Endothelial cell of umbilical vein (primary cell): ENCODE measurements at regions not wholly inside any gene's neighbourhood (a gene's known extent, or its start where the extent isn't known, plus 50 kb on each side); places are given as distances from the start of the nearest gene placed in this dataset.

ENCODE experiments used
- BruUV-seq: library from RNA; stranded (reverse); fragments of 400-500 nt; replicated peaks from 2 replicates; lab custom pipeline; 2021; lab: Mats Ljungman, UMichigan
- CTCF ChIA-PET: fragments of 300-600, 350-600 bp; sonication (Branson Sonifier 250); formaldehyde crosslinking; loops from one replicate; lab custom pipeline; 2021; ENCODE audit warnings: antibody characterized with exemption, inconsistent platforms; lab: Charles Lee
- POLR2A ChIA-PET: fragments of 300-600, 350-600 bp; sonication (Branson Sonifier 250); formaldehyde crosslinking; loops from one replicate; lab custom pipeline; 2021; ENCODE audit warnings: antibody characterized with exemption, inconsistent platforms; lab: Charles Lee
- DNase-seq: peaks from one replicate; pipeline ENCODE4 v3.0.0-alpha.2; 2011; ENCODE audit warnings: low read depth, low spot score
- FAIRE-seq: peaks from 2 replicates; lab custom pipeline; 2011; peaks lifted over from hg19 to GRCh38; lab: Jason Lieb, UNC
- H2AFZ ChIP-seq: 2 replicates; pipeline ENCODE4 v1.6.0; 2012; ENCODE audit warnings: low read depth, low read length, control low read depth, inconsistent platforms
- H3K27ac ChIP-seq: 2 replicates; pipeline ENCODE4 v1.5.1; 2011; ENCODE audit warnings: low read depth, mild to moderate bottlenecking, control low read depth, low read length, moderate library complexity; ENCODE audit not compliant: insufficient read depth
- H3K27me3 ChIP-seq, 2 experiments: 2 replicates each; pipeline versions ENCODE4 v1.6.0 to v1.6.1; 2011; ENCODE audit warnings: low read length in 2 of 2, mixed read lengths in 1 of 2; ENCODE audit not compliant: control insufficient read depth in 2 of 2, insufficient read depth in 2 of 2
- H3K36me3 ChIP-seq, 2 experiments: 2 replicates in 1 of 2; 3 replicates in 1 of 2; pipeline ENCODE4 v1.5.1; 2011; ENCODE audit warnings: low read length in 2 of 2, mild to moderate bottlenecking in 1 of 2, moderate library complexity in 1 of 2; ENCODE audit not compliant: control insufficient read depth in 2 of 2, insufficient read depth in 2 of 2; ENCODE audit errors: extremely low read depth in 1 of 2
- H3K4me1 ChIP-seq: 3 replicates; pipeline ENCODE4 v1.5.1; 2011; ENCODE audit warnings: mild to moderate bottlenecking, low read length; ENCODE audit not compliant: control insufficient read depth, insufficient read depth; ENCODE audit errors: extremely low read depth
- H3K4me2 ChIP-seq: 2 replicates; pipeline ENCODE4 v1.6.1; 2011; ENCODE audit warnings: low read length, control low read depth, mixed read lengths; ENCODE audit not compliant: insufficient read depth
- H3K4me3 ChIP-seq, 3 experiments: fragments of 200-600 bp in 1 of 3; sonication (generic), shearing (Covaris generic) in 1 of 3; replicated peaks in 1 of 3; 2 replicates each; pipeline ENCODE4 v1.5.1; 2011 to 2016; ENCODE audit warnings: control low read depth in 3 of 3, low read length in 3 of 3, mild to moderate bottlenecking in 2 of 3, inconsistent platforms in 1 of 3, low read depth in 1 of 3, moderate library complexity in 1 of 3; ENCODE audit not compliant: insufficient read depth in 1 of 3
- H3K79me2 ChIP-seq: 2 replicates; pipeline ENCODE4 v1.6.0; 2012; ENCODE audit warnings: low read length, inconsistent platforms; ENCODE audit not compliant: control insufficient read depth, insufficient read depth
- H3K9ac ChIP-seq: replicated peaks from 2 replicates; pipeline ENCODE3; 2011; ENCODE audit warnings: low read length, control low read depth; ENCODE audit not compliant: insufficient read depth; ENCODE audit errors: extremely low read depth
- H3K9me1 ChIP-seq: replicated peaks from 3 replicates; pipeline ENCODE4 v1.6.0; 2011; ENCODE audit warnings: mild to moderate bottlenecking, low read length; ENCODE audit not compliant: control insufficient read depth, insufficient read depth; ENCODE audit errors: extremely low read depth
- H3K9me3 ChIP-seq: replicated peaks from 2 replicates; pipeline ENCODE4 v1.5.1; 2012; ENCODE audit warnings: low read length, inconsistent platforms; ENCODE audit not compliant: control insufficient read depth, insufficient read depth
- H4K20me1 ChIP-seq: replicated peaks from 2 replicates; pipeline ENCODE3; 2011; ENCODE audit warnings: mild to moderate bottlenecking, low read length; ENCODE audit not compliant: control insufficient read depth, insufficient read depth; ENCODE audit errors: extremely low read depth
- CTCF ChIP-seq, 2 donors: IDR thresholded peaks; 1 replicate in 1 of 2; 2 replicates in 1 of 2; pipeline ENCODE4 v1.5.1; 2011; ENCODE audit warnings: low read length in 2 of 2, mild to moderate bottlenecking in 2 of 2, moderate library complexity in 2 of 2, control low read depth in 1 of 2, inconsistent platforms in 1 of 2, low read depth in 1 of 2; ENCODE audit not compliant: insufficient read depth in 1 of 2; ENCODE audit errors: extremely low read depth in 1 of 2
- EZH2 ChIP-seq: IDR thresholded peaks from 2 replicates; pipeline ENCODE4 v1.6.1; 2012; ENCODE audit warnings: borderline replicate concordance, low read depth, mild to moderate bottlenecking, moderate library complexity, low read length, inconsistent platforms; ENCODE audit not compliant: severe bottlenecking
- FOS ChIP-seq: IDR thresholded peaks from 2 replicates; pipeline ENCODE4 v1.6.1; 2011; ENCODE audit warnings: mild to moderate bottlenecking, low read length, moderate library complexity, borderline replicate concordance; ENCODE audit not compliant: insufficient read depth
- GATA2 ChIP-seq: IDR thresholded peaks from 2 replicates; pipeline ENCODE4 v1.7.0; 2011; ENCODE audit warnings: low read depth, mild to moderate bottlenecking, moderate library complexity, mixed read lengths, low read length; ENCODE audit not compliant: insufficient read length, insufficient read depth
- JUN ChIP-seq: IDR thresholded peaks from 2 replicates; pipeline ENCODE4 v1.6.1; 2011; ENCODE audit warnings: borderline replicate concordance, low read depth; ENCODE audit not compliant: insufficient read length, insufficient read depth
- MAX ChIP-seq: IDR thresholded peaks from 2 replicates; pipeline ENCODE4 v1.6.1; 2011; ENCODE audit not compliant: insufficient read depth, insufficient read length
- MYC ChIP-seq: IDR thresholded peaks from one replicate; pipeline ENCODE4 v1.6.1; 2011; ENCODE audit warnings: mild to moderate bottlenecking, low read depth, low read length
- POLR2A ChIP-seq: IDR thresholded peaks from 2 replicates; pipeline ENCODE4 v1.6.1; 2012; ENCODE audit warnings: low read depth, mild to moderate bottlenecking, control low read depth, low read length
- POLR2AphosphoS5 ChIP-seq: IDR thresholded peaks from 2 replicates; pipeline ENCODE4 v1.6.1; 2012; ENCODE audit warnings: low read depth, mild to moderate bottlenecking, control low read depth, low read length, moderate library complexity; ENCODE audit not compliant: insufficient read depth
- dilution Hi-C: fragments of 300-500 bp; cut with MboI; formaldehyde crosslinking; loops from one replicate; pipeline ENCODE4 v1.15.0; 2019; ENCODE audit warnings: low sequenced_read_pairs; ENCODE audit not compliant: extremely low pct_ligation_motif_present
- intact Hi-C: fragments of 100-400 bp; cut with micrococcal nuclease; formaldehyde crosslinking; loops from one replicate; pipeline ENCODE4 v1.10.0; 2022

- no peaks in the 10 kb centered on the region for H4K20me1 ChIP-seq
- POLR2A ChIA-PET, result no interaction called here
- H3K27ac ChIP-seq, result no peak overlapping the region
- H3K4me3 ChIP-seq, result no peak overlapping the region
- no peaks in the 10 kb centered on the region for H3K79me2 ChIP-seq
- H2AFZ ChIP-seq, result no peak overlapping the region
- intact Hi-C loops, result no loop called here
- CTCF ChIA-PET, result no interaction called here
- H3K4me2 ChIP-seq, result no peak overlapping the region
- FAIRE-seq (no peak), DNase-seq (no peak)
- BruUV-seq, result no TSS peak
- no peak for TF ChIP-seq EZH2
- no peak for TF ChIP-seq POLR2A
- no peak for TF ChIP-seq GATA2
- no peak for TF ChIP-seq MYC
- no peak for TF ChIP-seq JUN
- TF ChIP-seq FOS, result no peak
- TF ChIP-seq CTCF (IDR thresholded peaks at IDR 0.05; ENCODE audit: extremely low read depth in 1 of 2, insufficient read depth in 1 of 2, low read depth in 1 of 2, low read length in 2 of 2), result no peak
- TF ChIP-seq POLR2AphosphoS5, result no peak
- no peak for TF ChIP-seq MAX
- no peaks in the 10 kb centered on the region for H3K4me1 ChIP-seq
- no peaks in the 10 kb centered on the region for H3K27me3 ChIP-seq
- no peaks in the 10 kb centered on the region for H3K9me1 ChIP-seq
- H3K9ac ChIP-seq, result no peak overlapping the region
- dilution Hi-C loops, result no loop called here
- no peaks in the 10 kb centered on the region for H3K9me3 ChIP-seq
- no peaks in the 10 kb centered on the region for H3K36me3 ChIP-seq
Measured at GRCh38 chr6:156082012-156082411, 626.4 kb upstream of the NOX3 start.
